Liver (tissue), 3 donors: ENCODE measurements at regions not wholly inside any gene's neighbourhood (a gene's known extent, or its start where the extent isn't known, plus 50 kb on each side); places are given as distances from the start of the nearest gene placed in this dataset.

ENCODE experiments used
- ATF3 ChIP-seq: IDR thresholded peaks from 2 replicates; pipeline ENCODE4 v1.6.1; 2016; ENCODE audit warnings: antibody characterized with exemption
- CTCF ChIP-seq: fragments of 150-350 bp; IDR thresholded peaks from 2 replicates; pipeline ENCODE4 v1.5.1; 2017; ENCODE audit warnings: improper control_type of control experiment, low read depth, low read length; ENCODE audit not compliant: missing input control
- EGR1 ChIP-seq, 2 donors: IDR thresholded peaks; 2 replicates each; pipeline ENCODE4 v1.6.1; 2016 to 2018; ENCODE audit warnings: antibody characterized with exemption in 2 of 2, low read depth in 2 of 2
- FOXA1 ChIP-seq: IDR thresholded peaks from 2 replicates; pipeline ENCODE4 v1.6.1; 2016; ENCODE audit warnings: antibody characterized with exemption
- JUND ChIP-seq, 2 donors: IDR thresholded peaks; 2 replicates each; pipeline ENCODE4 v1.6.1; 2016; ENCODE audit warnings: antibody characterized with exemption in 2 of 2
- MAX ChIP-seq: IDR thresholded peaks from 2 replicates; pipeline ENCODE4 v1.6.1; 2016; ENCODE audit warnings: antibody characterized with exemption
- RAD21 ChIP-seq, 2 donors: IDR thresholded peaks; 2 replicates each; pipeline ENCODE4 v1.6.1; 2016; ENCODE audit warnings: antibody characterized with exemption in 2 of 2, mild to moderate bottlenecking in 2 of 2
- RXRA ChIP-seq, 2 donors: IDR thresholded peaks; 2 replicates each; pipeline ENCODE4 v1.6.1; 2017 to 2018; ENCODE audit warnings: antibody characterized with exemption in 2 of 2, mild to moderate bottlenecking in 1 of 2
- SP1 ChIP-seq: IDR thresholded peaks from 2 replicates; pipeline ENCODE4 v1.6.1; 2018; ENCODE audit warnings: antibody characterized with exemption, mild to moderate bottlenecking
- YY1 ChIP-seq: IDR thresholded peaks from 2 replicates; pipeline ENCODE4 v1.6.1; 2016; ENCODE audit warnings: antibody characterized with exemption, mild to moderate bottlenecking
- TF ChIP-seq, protein P1 (sequence below): IDR thresholded peaks from 2 replicates; pipeline ENCODE4 v1.6.1; 2016; ENCODE audit warnings: antibody characterized with exemption
- donor health status: healthy.
- donor health status: healthy.

GRCh38 chr15:39510001-39510701 lies 70.7 kb upstream of the THBS1 start:
- TF ChIP-seq CTCF: no peak
- no peak for TF ChIP-seq ATF3
- no peak for TF ChIP-seq SP1
- TF ChIP-seq RAD21 (IDR thresholded peaks at IDR 0.05): no peak
- TF ChIP-seq JUND (IDR thresholded peaks at IDR 0.05): no peak
- TF ChIP-seq RXRA (IDR thresholded peaks at IDR 0.05): no peak
- no peak for TF ChIP-seq EGR1 (IDR thresholded peaks at IDR 0.05; ENCODE audit: low read depth in 2 of 2)
- TF ChIP-seq MAX: no peak
- TF ChIP-seq, protein P1, sequence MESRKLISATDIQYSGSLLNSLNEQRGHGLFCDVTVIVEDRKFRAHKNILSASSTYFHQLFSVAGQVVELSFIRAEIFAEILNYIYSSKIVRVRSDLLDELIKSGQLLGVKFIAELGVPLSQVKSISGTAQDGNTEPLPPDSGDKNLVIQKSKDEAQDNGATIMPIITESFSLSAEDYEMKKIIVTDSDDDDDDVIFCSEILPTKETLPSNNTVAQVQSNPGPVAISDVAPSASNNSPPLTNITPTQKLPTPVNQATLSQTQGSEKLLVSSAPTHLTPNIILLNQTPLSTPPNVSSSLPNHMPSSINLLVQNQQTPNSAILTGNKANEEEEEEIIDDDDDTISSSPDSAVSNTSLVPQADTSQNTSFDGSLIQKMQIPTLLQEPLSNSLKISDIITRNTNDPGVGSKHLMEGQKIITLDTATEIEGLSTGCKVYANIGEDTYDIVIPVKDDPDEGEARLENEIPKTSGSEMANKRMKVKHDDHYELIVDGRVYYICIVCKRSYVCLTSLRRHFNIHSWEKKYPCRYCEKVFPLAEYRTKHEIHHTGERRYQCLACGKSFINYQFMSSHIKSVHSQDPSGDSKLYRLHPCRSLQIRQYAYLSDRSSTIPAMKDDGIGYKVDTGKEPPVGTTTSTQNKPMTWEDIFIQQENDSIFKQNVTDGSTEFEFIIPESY: no peak
- TF ChIP-seq FOXA1: no peak
- no peak for TF ChIP-seq YY1
